ENCODE measurements at regions not wholly inside any gene's neighbourhood (a gene's known extent, or its start where the extent isn't known, plus 50 kb on each side); places are given as distances from the start of the nearest gene placed in this dataset.

GRCh38 chr4:144820011-144820727 is 174.2 kb downstream of the HHIP start:
- DNase-seq (ENCODE audit: low read depth, low spot score) (no peak), FAIRE-seq (no peak)
- no peaks in the 10 kb centered on the region for H3K36me3 ChIP-seq (ENCODE audit: control insufficient read depth in 2 of 2, extremely low read depth in 1 of 2, insufficient read depth in 2 of 2, low read length in 2 of 2)
- TF ChIP-seq EZH2 (IDR thresholded peaks at IDR 0.05; ENCODE audit: low read length) (no peak), CTCF (optimal IDR thresholded peaks at IDR 0.05 in 1 of 3, IDR thresholded peaks at IDR 0.05 in 1 of 3, conservative IDR thresholded peaks at IDR 0.05 in 1 of 3; ENCODE audit: extremely low read depth in 1 of 3, insufficient read depth in 2 of 3, low read length in 3 of 3) (no peak)
- no peak overlapping the region for H3K4me3 ChIP-seq (ENCODE audit: control insufficient read depth in 2 of 3, extremely low read depth in 1 of 3, insufficient read depth in 2 of 3, low read depth in 1 of 3, low read length in 3 of 3)
- no peaks in the 10 kb centered on the region for H3K4me1 ChIP-seq (ENCODE audit: control insufficient read depth, extremely low read depth, insufficient read depth, low read length)
- no peak overlapping the region for H3K4me2 ChIP-seq (ENCODE audit: control insufficient read depth, extremely low read depth, insufficient read depth, low read depth, low read length)
- H3K27me3 ChIP-seq (ENCODE audit: control insufficient read depth, extremely low read depth, insufficient read depth, low read length): no peaks in the 10 kb centered on the region
- H2AFZ ChIP-seq (ENCODE audit: control insufficient read depth, low read length): no peak overlapping the region
- H4K20me1 ChIP-seq (ENCODE audit: control insufficient read depth, extremely low read depth, insufficient read depth, low read length): no peaks in the 10 kb centered on the region
- H3K27ac ChIP-seq (ENCODE audit: control insufficient read depth, insufficient read depth, low read length): no peak overlapping the region
- H3K9ac ChIP-seq (ENCODE audit: control insufficient read depth, extremely low read depth, insufficient read depth, low read length): no peak overlapping the region
- no peaks in the 10 kb centered on the region for H3K79me2 ChIP-seq (ENCODE audit: control insufficient read depth, insufficient read depth, low read length)
- no peaks in the 10 kb centered on the region for H3K9me3 ChIP-seq (ENCODE audit: control insufficient read depth, low read depth, low read length)
- H3K9me1 ChIP-seq (ENCODE audit: control insufficient read depth, extremely low read depth, insufficient read depth, low read length): no peaks in the 10 kb centered on the region
- dilution Hi-C loops (cut with MboI; ENCODE audit: extremely low pct_ligation_motif_present, low sequenced_read_pairs): no loop called here

- dilution Hi-C loops (cut with MboI; ENCODE audit: extremely low pct_ligation_motif_present, low sequenced_read_pairs): no loop called here
- no peaks in the 10 kb centered on the region for H3K27me3 ChIP-seq (ENCODE audit: control insufficient read depth, extremely low read depth, insufficient read depth, low read length)
- H3K4me3 ChIP-seq (ENCODE audit: control insufficient read depth in 2 of 3, extremely low read depth in 1 of 3, insufficient read depth in 2 of 3, low read depth in 1 of 3, low read length in 3 of 3): no peak overlapping the region
- H4K20me1 ChIP-seq (ENCODE audit: control insufficient read depth, extremely low read depth, insufficient read depth, low read length): no peaks in the 10 kb centered on the region
- no peaks in the 10 kb centered on the region for H3K79me2 ChIP-seq (ENCODE audit: control insufficient read depth, insufficient read depth, low read length)
- DNase-seq (ENCODE audit: low read depth, low spot score) (no peak), FAIRE-seq (no peak)
- no peaks in the 10 kb centered on the region for H3K4me1 ChIP-seq (ENCODE audit: control insufficient read depth, extremely low read depth, insufficient read depth, low read length)
- no peak overlapping the region for H3K27ac ChIP-seq (ENCODE audit: control insufficient read depth, insufficient read depth, low read length)
- TF ChIP-seq CTCF (optimal IDR thresholded peaks at IDR 0.05 in 1 of 3, IDR thresholded peaks at IDR 0.05 in 1 of 3, conservative IDR thresholded peaks at IDR 0.05 in 1 of 3; ENCODE audit: extremely low read depth in 1 of 3, insufficient read depth in 2 of 3, low read length in 3 of 3) (no peak), EZH2 (IDR thresholded peaks at IDR 0.05; ENCODE audit: low read length) (no peak)
- no peaks in the 10 kb centered on the region for H3K36me3 ChIP-seq (ENCODE audit: control insufficient read depth in 2 of 2, extremely low read depth in 1 of 2, insufficient read depth in 2 of 2, low read length in 2 of 2)
- no peaks in the 10 kb centered on the region for H3K9me1 ChIP-seq (ENCODE audit: control insufficient read depth, extremely low read depth, insufficient read depth, low read length)
- H3K9me3 ChIP-seq (ENCODE audit: control insufficient read depth, low read depth, low read length): no peaks in the 10 kb centered on the region
- H3K9ac ChIP-seq (ENCODE audit: control insufficient read depth, extremely low read depth, insufficient read depth, low read length): no peak overlapping the region
- no peak overlapping the region for H3K4me2 ChIP-seq (ENCODE audit: control insufficient read depth, extremely low read depth, insufficient read depth, low read depth, low read length)
- H2AFZ ChIP-seq (ENCODE audit: control insufficient read depth, low read length): no peak overlapping the region
Measured at GRCh38 chr4:144820728-144821085, 174.8 kb downstream of the HHIP start.

Data from keratinocyte (primary cell).